ENCODE measurements at regions not wholly inside any gene's neighbourhood (a gene's known extent, or its start where the extent isn't known, plus 50 kb on each side); places are given as distances from the start of the nearest gene placed in this dataset.

DNA sequence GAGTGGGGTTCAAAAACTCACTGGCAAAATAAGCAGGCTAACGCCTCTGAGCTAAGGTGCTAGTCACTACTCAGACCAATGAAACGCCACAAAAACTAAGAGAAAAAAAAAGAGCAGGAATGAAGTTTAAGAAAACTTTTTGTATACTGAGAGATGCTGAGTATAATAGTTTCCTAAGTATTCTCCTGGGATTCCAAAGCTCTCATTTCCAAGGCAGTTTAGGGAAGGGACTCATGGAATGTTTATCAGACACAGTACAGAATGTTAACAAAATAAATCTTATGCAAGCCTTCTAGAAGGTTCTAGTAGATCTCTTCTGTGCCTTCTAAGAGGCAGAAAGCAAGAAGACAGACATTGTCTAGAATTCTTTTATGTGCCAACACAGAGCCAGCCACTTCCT is 361.9 kb downstream of the MTRR start (continued):
- TF ChIP-seq, protein P1, sequence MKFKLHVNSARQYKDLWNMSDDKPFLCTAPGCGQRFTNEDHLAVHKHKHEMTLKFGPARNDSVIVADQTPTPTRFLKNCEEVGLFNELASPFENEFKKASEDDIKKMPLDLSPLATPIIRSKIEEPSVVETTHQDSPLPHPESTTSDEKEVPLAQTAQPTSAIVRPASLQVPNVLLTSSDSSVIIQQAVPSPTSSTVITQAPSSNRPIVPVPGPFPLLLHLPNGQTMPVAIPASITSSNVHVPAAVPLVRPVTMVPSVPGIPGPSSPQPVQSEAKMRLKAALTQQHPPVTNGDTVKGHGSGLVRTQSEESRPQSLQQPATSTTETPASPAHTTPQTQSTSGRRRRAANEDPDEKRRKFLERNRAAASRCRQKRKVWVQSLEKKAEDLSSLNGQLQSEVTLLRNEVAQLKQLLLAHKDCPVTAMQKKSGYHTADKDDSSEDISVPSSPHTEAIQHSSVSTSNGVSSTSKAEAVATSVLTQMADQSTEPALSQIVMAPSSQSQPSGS (IDR thresholded peaks at IDR 0.05; ENCODE audit: low read length) = no peak
- no peak for TF ChIP-seq RXRA (IDR thresholded peaks at IDR 0.05; ENCODE audit: insufficient read depth, low read depth, low read length)

Measured in H1 (cell line).